ENCODE measurements at regions not wholly inside any gene's neighbourhood (a gene's known extent, or its start where the extent isn't known, plus 50 kb on each side); places are given as distances from the start of the nearest gene placed in this dataset.

GRCh38 chr4:38343608-38344007 lies 320.4 kb upstream of the KLF3 start:
- 68 to 74% methylated on average over 2 of the region's 2 CpGs for WGBS, 2 donors
- Histone ChIP-seq H3K27me3 (no peaks in the 10 kb centered on the region), H3K4me1 (no peaks in the 10 kb centered on the region), H3K4me3 (no peak overlapping the region), H3K9me3 (peaks cover 0 to 18% (median 3%) of the 10 kb centered on the region in 3 donors), H3K36me3 (no peaks in the 10 kb centered on the region), H3K27ac (no peak overlapping the region)
- TF ChIP-seq POLR2A (IDR thresholded peaks at IDR 0.05) (no peak), CTCF (IDR thresholded peaks at IDR 0.05) (no peak)
- intact Hi-C loops (cut with DNase I): no loop called here
- no peak for DNase-seq

GRCh38 chr4:38344929-38345328 lies 319.1 kb upstream of the KLF3 start:
- no peak overlapping the region for H3K27ac ChIP-seq
- no peak for DNase-seq
- 62 to 65% methylated on average over 1 of the region's 1 CpG for WGBS, 2 donors
- no peaks in the 10 kb centered on the region for H3K27me3 ChIP-seq
- no peak overlapping the region for H3K4me3 ChIP-seq
- H3K9me3 ChIP-seq: peaks cover 0 to 9% (median 3%) of the 10 kb centered on the region in 3 donors
- intact Hi-C loops (cut with DNase I): no loop called here
- TF ChIP-seq POLR2A (IDR thresholded peaks at IDR 0.05) (no peak), CTCF (IDR thresholded peaks at IDR 0.05) (no peak)
- no peaks in the 10 kb centered on the region for H3K4me1 ChIP-seq
- H3K36me3 ChIP-seq: no peaks in the 10 kb centered on the region

DNA sequence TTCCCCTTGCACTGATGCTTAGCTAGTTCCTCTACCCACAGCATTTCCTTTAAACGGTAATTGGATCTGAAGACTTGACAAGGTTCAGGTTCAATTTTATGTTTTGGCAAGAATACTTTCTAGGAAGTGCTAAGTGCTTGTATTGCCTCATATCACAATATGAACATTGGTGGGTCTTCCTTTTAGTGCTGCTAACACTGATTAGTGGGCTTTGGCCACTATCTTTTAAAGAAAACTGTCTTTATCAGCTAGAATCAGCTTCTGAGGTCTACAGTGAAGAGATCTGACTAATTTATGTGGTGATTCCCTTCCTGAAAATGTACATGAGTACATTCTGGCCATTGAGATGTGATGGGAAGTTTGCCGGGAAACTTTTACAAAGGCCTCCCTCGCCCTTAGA lies 316.7 kb upstream of the KLF3 start:
- no peak for TF ChIP-seq POLR2A (IDR thresholded peaks at IDR 0.05)
- no peak for TF ChIP-seq CTCF (IDR thresholded peaks at IDR 0.05)
- WGBS, 2 donors: 58 to 82% methylated on average over 3 of the region's 3 CpGs
- Histone ChIP-seq H3K4me3 (no peak overlapping the region), H3K27me3 (no peaks in the 10 kb centered on the region), H3K4me1 (no peaks in the 10 kb centered on the region), H3K27ac (no peak overlapping the region), H3K36me3 (no peaks in the 10 kb centered on the region), H3K9me3 (peaks cover 0 to 9% (median 3%) of the 10 kb centered on the region in 3 donors)
- intact Hi-C loops (cut with DNase I): no loop called here
- DNase-seq: no peak

GRCh38 chr4:38354421-38354820 lies 309.6 kb upstream of the KLF3 start:
- Histone ChIP-seq H3K9me3 (no peaks in the 10 kb centered on the region), H3K4me1 (peaks cover 0 to 4% (median 0%) of the 10 kb centered on the region in 3 donors), H3K36me3 (no peaks in the 10 kb centered on the region), H3K27ac (no peak overlapping the region), H3K27me3 (no peaks in the 10 kb centered on the region), H3K4me3 (no peak overlapping the region)
- intact Hi-C loops (cut with DNase I): no loop called here
- TF ChIP-seq POLR2A (IDR thresholded peaks at IDR 0.05) (no peak), CTCF (IDR thresholded peaks at IDR 0.05) (no peak)
- DNase-seq: no peak
- WGBS, 2 donors: 94 to 95% methylated on average over 1 of the region's 1 CpG

GRCh38 chr4:38354872-38355271 lies 309.1 kb upstream of the KLF3 start:
- H3K9me3 ChIP-seq: no peaks in the 10 kb centered on the region
- no peak for DNase-seq
- peaks cover 0 to 8% (median 1%) of the 10 kb centered on the region in 3 donors for H3K4me1 ChIP-seq
- 91 to 92% methylated on average over 5 of the region's 5 CpGs for WGBS, 2 donors
- no peaks in the 10 kb centered on the region for H3K36me3 ChIP-seq
- H3K27ac ChIP-seq: no peak overlapping the region
- TF ChIP-seq CTCF (IDR thresholded peaks at IDR 0.05): no peak
- no peak for TF ChIP-seq POLR2A (IDR thresholded peaks at IDR 0.05)
- H3K27me3 ChIP-seq: no peaks in the 10 kb centered on the region
- intact Hi-C loops (cut with DNase I): no loop called here
- H3K4me3 ChIP-seq: no peak overlapping the region
